NT2/D1 (cell line): ENCODE measurements at regions not wholly inside any gene's neighbourhood (a gene's known extent, or its start where the extent isn't known, plus 50 kb on each side); places are given as distances from the start of the nearest gene placed in this dataset.

Experiments
- DNase-seq: peaks from one replicate; pipeline ENCODE4 v3.0.0-alpha.2; 2011; ENCODE audit warnings: low read depth, low spot score
- H3K27me3 ChIP-seq: 2 replicates; pipeline ENCODE4 v1.6.0; 2011; ENCODE audit warnings: mild to moderate bottlenecking; ENCODE audit not compliant: insufficient read length, insufficient read depth
- H3K36me3 ChIP-seq: 2 replicates; pipeline ENCODE4 v1.6.1; 2011; ENCODE audit warnings: mild to moderate bottlenecking, low read length, mixed read lengths; ENCODE audit not compliant: insufficient read depth, insufficient read length
- H3K4me1 ChIP-seq: 2 replicates; pipeline ENCODE4 v1.5.1; 2011; ENCODE audit not compliant: insufficient read depth, insufficient read length
- H3K4me3 ChIP-seq: 2 replicates; pipeline ENCODE4 v1.5.1; 2011; ENCODE audit warnings: low read depth; ENCODE audit not compliant: insufficient read length
- H3K9ac ChIP-seq: 2 replicates; pipeline ENCODE4 v1.6.0; 2011; ENCODE audit warnings: low read depth; ENCODE audit not compliant: insufficient read length
- H3K9me3 ChIP-seq: 2 replicates; pipeline ENCODE4 v1.5.1; 2011; ENCODE audit warnings: mild to moderate bottlenecking, low read length; ENCODE audit not compliant: insufficient read depth
- SUZ12 ChIP-seq: IDR thresholded peaks from 2 replicates; pipeline ENCODE4 v1.6.1; 2011; ENCODE audit not compliant: insufficient read length, insufficient read depth; ENCODE audit errors: extremely low read depth
- YY1 ChIP-seq: IDR thresholded peaks from 2 replicates; pipeline ENCODE4 v1.6.1; 2011; ENCODE audit not compliant: insufficient read length, insufficient read depth
- ZNF274 ChIP-seq: IDR thresholded peaks from 2 replicates; pipeline ENCODE4 v1.6.1; 2011; ENCODE audit warnings: mild to moderate bottlenecking, low read depth, low read length

GRCh38 chr2:217636991-217637561 lies 365.7 kb downstream of the TNS1 start:
- no peak for DNase-seq
- no peak for TF ChIP-seq YY1
- no peak for TF ChIP-seq SUZ12

DNA sequence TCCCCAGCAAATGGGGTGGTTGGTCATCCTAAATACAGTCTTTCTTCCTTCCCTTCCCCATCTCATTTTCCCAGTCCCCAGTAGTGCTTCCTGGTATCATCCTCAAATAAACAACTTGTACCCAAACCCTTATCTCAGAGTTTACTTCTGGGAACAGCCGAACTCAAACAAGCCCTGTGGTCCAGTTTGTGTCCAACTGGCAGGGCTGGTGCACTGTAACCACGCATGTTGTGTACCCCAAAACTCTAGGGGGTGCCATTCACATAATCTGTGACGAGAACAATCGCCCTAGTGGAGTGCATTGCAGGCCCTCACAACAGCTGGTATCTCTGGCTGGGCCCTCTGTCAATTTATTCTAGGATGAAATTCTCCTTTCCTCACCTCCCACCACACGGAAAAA lies 366.2 kb downstream of the TNS1 start:
- no peak overlapping the region for H3K9ac ChIP-seq
- no peak overlapping the region for H3K4me3 ChIP-seq
- H3K27me3 ChIP-seq = no peaks in the 10 kb centered on the region
- H3K9me3 ChIP-seq = no peaks in the 10 kb centered on the region
- H3K4me1 ChIP-seq = no peaks in the 10 kb centered on the region
- no peak for TF ChIP-seq YY1
- TF ChIP-seq SUZ12 = no peak
- no peak for TF ChIP-seq ZNF274
- H3K36me3 ChIP-seq = no peaks in the 10 kb centered on the region
- DNase-seq = no peak

More at GRCh38 chr2:217636991-217637561, 365.7 kb downstream of the TNS1 start:
- no peaks in the 10 kb centered on the region for H3K4me1 ChIP-seq
- no peaks in the 10 kb centered on the region for H3K27me3 ChIP-seq
- no peak overlapping the region for H3K4me3 ChIP-seq
- H3K9me3 ChIP-seq = no peaks in the 10 kb centered on the region
- no peak overlapping the region for H3K9ac ChIP-seq
- H3K36me3 ChIP-seq = no peaks in the 10 kb centered on the region

DNA sequence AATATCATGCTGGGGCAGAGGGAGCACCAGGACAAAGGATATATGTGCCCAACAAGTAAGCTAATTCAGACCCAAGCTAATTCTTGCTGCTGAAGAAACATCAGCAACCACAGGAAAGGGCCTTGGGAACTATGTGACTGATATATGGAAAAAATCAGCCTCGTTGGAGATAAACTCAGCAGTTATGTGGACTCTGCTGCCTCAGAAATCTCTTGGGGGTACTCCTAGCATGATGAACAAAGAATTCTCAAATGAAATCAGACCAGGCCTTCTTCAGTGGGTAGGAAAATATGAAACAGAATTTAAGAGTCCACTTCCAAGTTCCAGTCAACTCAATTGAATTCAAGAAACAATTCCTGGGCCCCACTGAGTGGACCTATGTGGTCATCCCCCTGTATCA lies 367.9 kb downstream of the TNS1 start:
- TF ChIP-seq YY1 = no peak
- no peak for TF ChIP-seq ZNF274
- no peak for TF ChIP-seq SUZ12
- H3K9me3 ChIP-seq = no peaks in the 10 kb centered on the region
- DNase-seq = no peak
- H3K27me3 ChIP-seq = no peaks in the 10 kb centered on the region
- no peaks in the 10 kb centered on the region for H3K36me3 ChIP-seq
- H3K4me3 ChIP-seq = no peak overlapping the region
- H3K4me1 ChIP-seq = no peaks in the 10 kb centered on the region
- no peak overlapping the region for H3K9ac ChIP-seq

GRCh38 chr2:217632043-217632442 lies 370.8 kb downstream of the TNS1 start:
- Histone ChIP-seq H3K9ac (no peak overlapping the region), H3K27me3 (no peaks in the 10 kb centered on the region), H3K4me3 (no peak overlapping the region), H3K4me1 (no peaks in the 10 kb centered on the region), H3K9me3 (no peaks in the 10 kb centered on the region), H3K36me3 (no peaks in the 10 kb centered on the region)
- TF ChIP-seq ZNF274 = no peak
- TF ChIP-seq SUZ12 = no peak
- TF ChIP-seq YY1 = no peak
- DNase-seq = no peak

DNA sequence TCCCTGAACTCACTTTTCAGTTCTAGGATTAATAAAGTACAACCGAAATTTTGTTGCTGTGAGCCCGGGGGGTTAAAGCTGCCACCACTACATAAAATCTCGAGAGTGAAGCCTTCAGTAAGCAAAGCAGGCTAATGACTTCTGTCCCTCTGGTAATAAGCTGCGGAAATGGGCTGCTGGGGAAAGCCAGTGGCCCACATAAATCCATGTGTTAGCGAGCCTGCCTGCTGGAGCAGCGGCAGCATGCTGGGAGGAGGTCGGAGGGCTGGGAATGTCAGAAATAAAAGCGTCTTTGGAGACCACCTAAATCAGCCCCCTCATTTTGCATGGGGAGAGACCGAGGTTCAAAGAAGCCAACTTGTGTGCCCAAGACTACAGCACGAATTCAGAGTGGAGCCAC lies 371.7 kb downstream of the TNS1 start:
- no peak overlapping the region for H3K4me3 ChIP-seq
- no peak overlapping the region for H3K9ac ChIP-seq
- no peak for TF ChIP-seq ZNF274
- no peak for TF ChIP-seq YY1
- no peak for TF ChIP-seq SUZ12
- H3K4me1 ChIP-seq = no peaks in the 10 kb centered on the region
- H3K27me3 ChIP-seq = no peaks in the 10 kb centered on the region
- DNase-seq = no peak
- H3K9me3 ChIP-seq = no peaks in the 10 kb centered on the region
- H3K36me3 ChIP-seq = no peaks in the 10 kb centered on the region

DNA sequence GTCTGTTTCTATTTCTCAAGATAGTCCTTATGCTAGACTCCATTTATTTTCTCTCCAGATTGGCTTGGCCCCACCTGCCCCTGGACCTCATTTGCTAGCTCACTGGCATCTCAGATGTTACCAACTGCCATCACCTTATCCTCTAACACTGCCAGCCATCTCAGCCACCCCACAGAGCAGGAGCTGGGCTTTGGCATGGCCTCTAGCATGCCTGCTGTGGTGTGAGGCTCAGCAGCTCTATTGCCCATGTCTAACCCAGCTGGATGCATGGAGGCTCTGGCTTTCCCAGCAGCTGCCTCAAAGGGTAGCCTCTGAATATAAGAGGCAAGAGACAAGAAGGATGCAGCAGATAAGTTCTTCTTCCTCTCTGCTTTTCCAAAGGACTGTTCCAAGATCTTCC lies 373.4 kb downstream of the TNS1 start:
- DNase-seq = no peak
- no peaks in the 10 kb centered on the region for H3K27me3 ChIP-seq
- TF ChIP-seq SUZ12 (no peak), ZNF274 (no peak), YY1 (no peak)
- H3K9me3 ChIP-seq = no peaks in the 10 kb centered on the region
- no peak overlapping the region for H3K4me3 ChIP-seq
- H3K36me3 ChIP-seq = no peaks in the 10 kb centered on the region
- H3K9ac ChIP-seq = no peak overlapping the region
- no peaks in the 10 kb centered on the region for H3K4me1 ChIP-seq

GRCh38 chr2:217628061-217628460 lies 374.7 kb downstream of the TNS1 start:
- Histone ChIP-seq H3K36me3 (no peaks in the 10 kb centered on the region), H3K9me3 (no peaks in the 10 kb centered on the region), H3K9ac (no peak overlapping the region), H3K4me3 (no peak overlapping the region), H3K27me3 (no peaks in the 10 kb centered on the region), H3K4me1 (no peaks in the 10 kb centered on the region)
- no peak for DNase-seq
- TF ChIP-seq YY1 = no peak
- no peak for TF ChIP-seq SUZ12
- TF ChIP-seq ZNF274 = no peak

GRCh38 chr2:217626926-217627325 lies 375.9 kb downstream of the TNS1 start:
- no peak for DNase-seq
- TF ChIP-seq ZNF274 = no peak
- TF ChIP-seq YY1 = no peak
- TF ChIP-seq SUZ12 = no peak
- Histone ChIP-seq H3K27me3 (no peaks in the 10 kb centered on the region), H3K4me1 (peaks cover 1% of the 10 kb centered on the region), H3K4me3 (no peak overlapping the region), H3K9ac (no peak overlapping the region), H3K36me3 (no peaks in the 10 kb centered on the region), H3K9me3 (no peaks in the 10 kb centered on the region)
